GM12878 (cell line): ENCODE measurements at regions not wholly inside any gene's neighbourhood (a gene's known extent, or its start where the extent isn't known, plus 50 kb on each side); places are given as distances from the start of the nearest gene placed in this dataset.

Source experiments
- ATAC-seq: fragments of 200-7000 bp; cut with Tn5 transposase; 3 replicates; pipeline ENCODE4 v1.9.1; 2020; ENCODE audit warnings: mild to moderate bottlenecking, moderate library complexity
- BruUV-seq: library from RNA; stranded (reverse); fragments of 400-500 nt; replicated peaks from 2 replicates; lab custom pipeline; 2021; lab: Mats Ljungman, UMichigan
- CTCF ChIA-PET: fragments of 300-600 bp; sonication (Branson Sonifier 250); formaldehyde crosslinking; extraction: SDS; loops from one replicate; lab custom pipeline; 2021; ENCODE audit warnings: inconsistent platforms; lab: Yijun Ruan, JAX
- POLR2A ChIA-PET: fragments of 350-600 bp; formaldehyde crosslinking; extraction: SDS; loops from one replicate; lab custom pipeline; 2021; ENCODE audit warnings: inconsistent platforms; lab: Charles Lee
- RAD21 ChIA-PET: fragments of 300-600 bp; sonication (Branson Sonifier 250); formaldehyde crosslinking; loops from one replicate; lab custom pipeline; 2023; ENCODE audit warnings: antibody characterized with exemption; ENCODE audit not compliant: unreplicated experiment; lab: Charles Lee
- SMC1A ChIA-PET: fragments of 300-600 bp; sonication (Branson Sonifier 250); formaldehyde crosslinking; loops from one replicate; lab custom pipeline; 2023; ENCODE audit not compliant: unreplicated experiment, uncharacterized antibody; lab: Charles Lee
- DNase-seq: peaks from one replicate; pipeline ENCODE4 v3.0.0-alpha.2; 2011; ENCODE audit warnings: low read depth, low spot score
- FAIRE-seq: peaks from 3 replicates; lab custom pipeline; 2011; peaks lifted over from hg19 to GRCh38; lab: Jason Lieb, UNC
- H2AFZ ChIP-seq: 2 replicates; pipeline ENCODE4 v1.6.0; 2011; ENCODE audit warnings: low read depth, low read length, control low read depth; ENCODE audit not compliant: control insufficient read depth
- H3K27ac ChIP-seq: 2 replicates; pipeline ENCODE4 v1.5.1; 2011; ENCODE audit warnings: control low read depth; ENCODE audit not compliant: control insufficient read depth, insufficient read depth
- H3K27me3 ChIP-seq, 2 experiments: replicated peaks in 1 of 2; 2 replicates each; pipeline versions ENCODE4 v1.6.0 to v1.6.1; 2011; ENCODE audit warnings: low read length in 1 of 2; ENCODE audit not compliant: control insufficient read depth in 2 of 2, insufficient read depth in 2 of 2
- H3K36me3 ChIP-seq, 2 experiments: 2 replicates each; pipeline ENCODE4 v1.5.1; 2011; ENCODE audit warnings: low read length in 1 of 2; ENCODE audit not compliant: control insufficient read depth in 2 of 2, insufficient read depth in 2 of 2
- H3K4me1 ChIP-seq: 2 replicates; pipeline ENCODE4 v1.6.1; 2011; ENCODE audit warnings: mild to moderate bottlenecking, low read length, moderate library complexity, mixed read lengths; ENCODE audit not compliant: control insufficient read depth, insufficient read depth
- H3K4me2 ChIP-seq: 2 replicates; pipeline ENCODE4 v1.6.0; 2011; ENCODE audit warnings: control low read depth; ENCODE audit not compliant: control insufficient read depth, insufficient read depth
- H3K4me3 ChIP-seq: fragments of 200-600 bp; sonication (generic); 2 replicates; pipeline ENCODE4 v1.5.1; 2016
- H3K79me2 ChIP-seq: 2 replicates; pipeline ENCODE4 v1.6.0; 2011; ENCODE audit warnings: low read length; ENCODE audit not compliant: control insufficient read depth, insufficient read depth
- H3K9ac ChIP-seq: 2 replicates; pipeline ENCODE4 v1.8.0; 2011; ENCODE audit warnings: low read length, control low read depth, mixed read lengths; ENCODE audit not compliant: control insufficient read depth, insufficient read depth
- H3K9me3 ChIP-seq: replicated peaks from 3 replicates; pipeline ENCODE4 v1.5.1; 2011; ENCODE audit warnings: mild to moderate bottlenecking, low read length; ENCODE audit not compliant: control insufficient read depth, insufficient read depth
- H4K20me1 ChIP-seq: 2 replicates; pipeline ENCODE4 v1.6.0; 2011; ENCODE audit not compliant: control insufficient read depth, insufficient read depth
- KAT2A ChIP-seq: conservative IDR thresholded peaks from 2 replicates; pipeline ENCODE4 v1.6.1; 2011; ENCODE audit warnings: low read depth, low read length; ENCODE audit not compliant: control insufficient read depth
- MEF2B ChIP-seq: fragments of 450-650 bp; IDR thresholded peaks from 2 replicates; pipeline ENCODE4 v1.6.1; 2018; ENCODE audit warnings: mild to moderate bottlenecking, moderate library complexity; ENCODE audit not compliant: partially characterized antibody, poor library complexity, severe bottlenecking
- MXI1 ChIP-seq: fragments of 150-350 bp; IDR thresholded peaks from 2 replicates; pipeline ENCODE4 v1.6.1; 2011; ENCODE audit warnings: low read depth, mild to moderate bottlenecking, inconsistent platforms, low read length, improper control_type of control experiment
- PKNOX1 ChIP-seq: fragments of 450-650 bp; IDR thresholded peaks from 2 replicates; pipeline ENCODE4 v1.6.1; 2016; ENCODE audit warnings: mild to moderate bottlenecking
- POLR2AphosphoS2 ChIP-seq: IDR thresholded peaks from 2 replicates; pipeline ENCODE4 v1.6.1; 2011; ENCODE audit warnings: low read depth, mild to moderate bottlenecking, low read length, improper control_type of control experiment, moderate library complexity
- RBBP5 ChIP-seq: fragments of 200-600 bp; sonication (generic); conservative IDR thresholded peaks from 2 replicates; pipeline ENCODE4 v1.6.1; 2016
- RCOR1 ChIP-seq: conservative IDR thresholded peaks from 2 replicates; pipeline ENCODE4 v1.6.1; 2012; ENCODE audit warnings: low read depth, low read length, improper control_type of control experiment
- REST ChIP-seq: IDR thresholded peaks from 2 replicates; pipeline ENCODE4 v1.6.1; 2012; ENCODE audit warnings: mild to moderate bottlenecking, low read depth, low read length
- RUNX3 ChIP-seq: IDR thresholded peaks from 2 replicates; pipeline ENCODE4 v1.6.1; 2012; ENCODE audit warnings: low read length, inconsistent platforms
- STAT1 ChIP-seq: fragments of 450-650 bp; conservative IDR thresholded peaks from 2 replicates; pipeline ENCODE4 v1.6.1; 2014; ENCODE audit warnings: antibody characterized with exemption, mild to moderate bottlenecking
- STAT3 ChIP-seq: IDR thresholded peaks from 2 replicates; pipeline ENCODE4 v1.6.1; 2011; ENCODE audit warnings: low read depth, low read length, improper control_type of control experiment
- SUZ12 ChIP-seq: fragments of 200-600 bp; sonication (generic); IDR thresholded peaks from one replicate; pipeline ENCODE4 v1.6.1; 2018; ENCODE audit warnings: antibody characterized with exemption, mild to moderate bottlenecking; ENCODE audit not compliant: unreplicated experiment
- WRNIP1 ChIP-seq: IDR thresholded peaks from 2 replicates; pipeline ENCODE4 v1.6.1; 2011; ENCODE audit warnings: low read depth, low read length, improper control_type of control experiment, borderline replicate concordance
- ZNF207 ChIP-seq: fragments of 450-650 bp; IDR thresholded peaks from 2 replicates; pipeline ENCODE4 v1.6.1; 2014; ENCODE audit warnings: antibody characterized with exemption, mild to moderate bottlenecking, borderline replicate concordance
- ZZZ3 ChIP-seq: IDR thresholded peaks from 2 replicates; pipeline ENCODE4 v1.6.1; 2011; ENCODE audit warnings: low read depth; ENCODE audit not compliant: control insufficient read depth, insufficient read length
- WGBS: methylation state at CpG from one replicate; pipeline ENCODE4 v1.1.6; 2016; ENCODE audit warnings: low lambda C conversion rate; ENCODE audit not compliant: insufficient replicate concordance, insufficient coverage; ENCODE audit errors: missing lambda C conversion rate; 5-methylcytosine and 5-hydroxymethylcytosine counted together
- in situ Hi-C: fragments of 300-500 bp; cut with MboI; formaldehyde crosslinking; loops from 9 replicates; pipeline ENCODE4 v1.14.3; 2018; ENCODE audit warnings: mixed read lengths
- intact Hi-C: fragments of 100-400 bp; cut with micrococcal nuclease; formaldehyde crosslinking; loops from one replicate; pipeline ENCODE4 v1.14.2; 2022; ENCODE audit not compliant: unreplicated experiment

DNA sequence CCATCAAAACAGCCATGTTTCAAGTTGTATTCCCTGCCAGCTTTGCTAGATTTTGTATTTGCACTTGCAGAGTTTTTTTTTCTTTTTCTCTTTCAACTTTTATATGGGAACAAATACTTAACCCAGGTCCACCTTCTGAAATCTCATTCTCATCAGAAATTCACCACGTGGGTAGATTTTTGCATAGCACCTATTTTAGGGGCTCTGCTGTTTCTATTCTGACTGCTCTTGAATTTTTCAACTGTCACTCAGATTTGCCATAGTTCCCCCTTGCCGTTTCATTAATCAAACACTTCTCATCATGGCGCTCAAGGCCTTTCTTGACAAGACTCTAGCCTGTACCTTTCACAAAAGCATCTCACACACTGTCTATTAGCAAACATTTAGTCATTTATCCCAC lies 767.2 kb downstream of the VRK1 start:
- intact Hi-C loops (no loop called here), in situ Hi-C loops (no loop called here)
- Histone ChIP-seq H3K4me3 (no peak overlapping the region), H3K4me1 (0 out of 2 replicates have a peak, but pooled peaks cover 4% of the 10 kb centered on the region), H3K4me2 (no peak overlapping the region), H3K27me3 (no peaks in the 10 kb centered on the region), H3K9ac (no peak overlapping the region), H4K20me1 (no peaks in the 10 kb centered on the region)
- WGBS: 0% methylated on average over 3 of the region's 3 CpGs
- SMC1A ChIA-PET: interaction anchor here (0.7 kb wide), 1 partner anchor 8 kb away, joined by 3 read pairs; no protein-coding TSS in a partner anchor
- no peak for ATAC-seq
- RAD21 ChIA-PET: no interaction called here
- DNase-seq: no peak
- TF ChIP-seq RUNX3 (no peak), MEF2B (peak; percentile 14), PKNOX1 (peak; percentile 60; the same call in 1 of the 2 replicates), STAT1 (no peak), ZZZ3 (no peak)
- TF ChIP-seq, all 136 proteins: peak for 2
- FAIRE-seq: no peak
- no peaks in the 10 kb centered on the region; the same call in 2 of the 3 replicates for H3K9me3 ChIP-seq
- H3K79me2 ChIP-seq: no peaks in the 10 kb centered on the region
- H3K36me3 ChIP-seq: no peaks in the 10 kb centered on the region
- no peak overlapping the region for H3K27ac ChIP-seq
- no peak overlapping the region for H2AFZ ChIP-seq
- no TSS peak for BruUV-seq
- ChIA-PET CTCF (no interaction called here), POLR2A (no interaction called here)

DNA sequence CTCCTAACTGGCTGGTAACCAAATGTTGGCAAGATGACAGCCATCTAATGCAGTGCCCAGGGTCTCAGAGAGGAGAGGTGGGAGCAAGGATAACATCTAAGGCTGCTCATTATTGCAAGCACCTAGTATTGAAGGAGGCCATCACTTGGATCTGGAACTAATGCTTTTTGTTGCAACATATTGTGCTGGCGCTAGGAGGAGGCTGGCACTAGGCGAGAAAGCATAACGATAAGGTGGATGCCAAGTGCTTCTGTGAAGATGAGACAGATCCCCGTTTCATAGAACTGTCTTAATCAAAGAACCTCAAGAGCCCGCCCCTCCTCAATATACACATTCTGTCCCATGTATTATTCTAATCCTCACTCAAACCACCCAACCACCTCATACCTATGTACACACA lies 774.0 kb downstream of the VRK1 start:
- H3K27ac ChIP-seq: no peak overlapping the region
- H3K4me1 ChIP-seq: no peaks in the 10 kb centered on the region
- 16% methylated on average over 5 of the region's 5 CpGs for WGBS
- no peak overlapping the region for H3K9ac ChIP-seq
- H3K4me3 ChIP-seq: no peak overlapping the region
- H4K20me1 ChIP-seq: no peaks in the 10 kb centered on the region
- no peak for FAIRE-seq
- no peak overlapping the region for H2AFZ ChIP-seq
- no peak for ATAC-seq
- intact Hi-C loops (no loop called here), in situ Hi-C loops (no loop called here)
- H3K36me3 ChIP-seq: no peaks in the 10 kb centered on the region
- no peaks in the 10 kb centered on the region for H3K79me2 ChIP-seq
- DNase-seq: no peak
- ChIA-PET RAD21 (no interaction called here), POLR2A (no interaction called here), SMC1A (no interaction called here), CTCF (no interaction called here)
- H3K4me2 ChIP-seq: no peak overlapping the region
- no TSS peak for BruUV-seq
- no peaks in the 10 kb centered on the region; the same call in 2 of the 3 replicates for H3K9me3 ChIP-seq
- H3K27me3 ChIP-seq: no peaks in the 10 kb centered on the region
- TF ChIP-seq STAT3: no peak
- TF ChIP-seq RBBP5: no peak
- no peak for TF ChIP-seq RCOR1
- TF ChIP-seq ZNF207: no peak
- TF ChIP-seq KAT2A: no peak
- TF ChIP-seq SUZ12: no peak
- no peak for TF ChIP-seq WRNIP1
- no peak for TF ChIP-seq POLR2AphosphoS2
- no peak for TF ChIP-seq ZZZ3
- no peak for TF ChIP-seq MXI1
- TF ChIP-seq REST: no peak
